NCI-H510A treated with DMSO at 0.1 percent for 48 hours (cell line): ENCODE measurements at regions not wholly inside any gene's neighbourhood (a gene's known extent, or its start where the extent isn't known, plus 50 kb on each side); places are given as distances from the start of the nearest gene placed in this dataset.
"Not testable (repeated sequence)": the region's sequence is repeated elsewhere in the genome, so short reads cannot be mapped to it uniquely, and the experiment has no call there.

Experiments used
- DNase-seq: peaks from one replicate; lab custom pipeline; 2025; lab: John Stamatoyannopoulos, UW

GRCh38 chr10:107529350-107529749 is 364.8 kb upstream of the SORCS1 start:
- no peak for DNase-seq

GRCh38 chr10:107520348-107520747 is 355.8 kb upstream of the SORCS1 start:
- no peak for DNase-seq

- DNase-seq: no peak
These were observed 353.3 kb upstream of the SORCS1 start for GRCh38 chr10:107517811-107518210.

GRCh38 chr10:107516349-107516748 is 351.8 kb upstream of the SORCS1 start:
- DNase-seq: no peak

- DNase-seq: not testable (repeated sequence)
These were observed 339.5 kb upstream of the SORCS1 start for GRCh38 chr10:107504011-107504410.

GRCh38 chr10:107502229-107502985 is 337.9 kb upstream of the SORCS1 start:
- DNase-seq: no peak

- DNase-seq: no peak
These were observed 334.5 kb upstream of the SORCS1 start for GRCh38 chr10:107498983-107499382.

GRCh38 chr10:107497024-107497423 is 332.5 kb upstream of the SORCS1 start:
- no peak for DNase-seq

- DNase-seq: no peak
These were observed 332.1 kb upstream of the SORCS1 start for GRCh38 chr10:107496594-107496993.

- no peak for DNase-seq
These were observed 327.9 kb upstream of the SORCS1 start for GRCh38 chr10:107492389-107492788.

- DNase-seq: no peak
These were observed 325.9 kb upstream of the SORCS1 start for GRCh38 chr10:107490389-107490788.

- no peak for DNase-seq
These were observed 322.8 kb upstream of the SORCS1 start for GRCh38 chr10:107487284-107487683.

- DNase-seq: no peak
These were observed 320.5 kb upstream of the SORCS1 start for GRCh38 chr10:107485019-107485418.

- no peak for DNase-seq
These were observed 317.4 kb upstream of the SORCS1 start for GRCh38 chr10:107481881-107482280.

GRCh38 chr10:107481224-107481623 is 316.7 kb upstream of the SORCS1 start:
- DNase-seq: no peak

GRCh38 chr10:107480781-107481180 is 316.3 kb upstream of the SORCS1 start:
- no peak for DNase-seq

- no peak for DNase-seq
These were observed 312.8 kb upstream of the SORCS1 start for GRCh38 chr10:107477266-107477665.

GRCh38 chr10:107476408-107476807 is 311.9 kb upstream of the SORCS1 start:
- DNase-seq: no peak

GRCh38 chr10:107474650-107475049 is 310.1 kb upstream of the SORCS1 start:
- no peak for DNase-seq

- no peak for DNase-seq
These were observed 308.7 kb upstream of the SORCS1 start for GRCh38 chr10:107473225-107473624.

GRCh38 chr10:107471911-107472310 is 307.4 kb upstream of the SORCS1 start:
- no peak for DNase-seq

GRCh38 chr10:107453561-107453960 is 289.1 kb upstream of the SORCS1 start:
- no peak for DNase-seq

- DNase-seq: no peak
These were observed 286.5 kb upstream of the SORCS1 start for GRCh38 chr10:107451047-107451446.

GRCh38 chr10:107450056-107450455 is 285.6 kb upstream of the SORCS1 start:
- DNase-seq: no peak
